SK-N-SH treated with all-trans-retinoic acid at 6 μM for 48 hours (cell line): ENCODE measurements at regions not wholly inside any gene's neighbourhood (a gene's known extent, or its start where the extent isn't known, plus 50 kb on each side); places are given as distances from the start of the nearest gene placed in this dataset.

Experiments
- ATAC-seq: fragments of 200-7000 bp; cut with Tn5 transposase; 3 replicates; pipeline ENCODE4 v1.9.1; 2020; ENCODE audit warnings: mild to moderate bottlenecking, moderate library complexity
- ARNTL ChIP-seq: fragments of 450-650 bp; formaldehyde crosslinking; IDR thresholded peaks from 2 replicates; pipeline ENCODE4 v1.5.0; 2020; ENCODE audit warnings: low read depth, mild to moderate bottlenecking, moderate library complexity, borderline replicate concordance
- BACH2 ChIP-seq: fragments of 250-450 bp; sonication (Bioruptor Pico); IDR thresholded peaks from 2 replicates; pipeline ENCODE4 v1.9.0; 2021; ENCODE audit warnings: mild to moderate bottlenecking, borderline replicate concordance
- CREB5 ChIP-seq: fragments of 250-450 bp; sonication (Bioruptor Pico); IDR thresholded peaks from 2 replicates; pipeline ENCODE4 v1.5.1; 2020; ENCODE audit warnings: low read depth, mild to moderate bottlenecking, moderate library complexity
- CSDC2 ChIP-seq: fragments of 250-450 bp; sonication (Bioruptor Pico); IDR thresholded peaks from 2 replicates; pipeline ENCODE4 v1.5.0; 2020; ENCODE audit warnings: mild to moderate bottlenecking, moderate library complexity
- ESRRG ChIP-seq: fragments of 250-450 bp; sonication (Bioruptor Pico); IDR thresholded peaks from 2 replicates; pipeline ENCODE4 v1.6.1; 2021; ENCODE audit warnings: mild to moderate bottlenecking
- GLIS3 ChIP-seq: fragments of 250-450 bp; sonication (Bioruptor Pico); IDR thresholded peaks from 2 replicates; pipeline ENCODE4 v1.5.0; 2020; ENCODE audit warnings: mild to moderate bottlenecking, moderate library complexity
- ISL1 ChIP-seq: fragments of 250-450 bp; sonication (Bioruptor Pico); IDR thresholded peaks from 2 replicates; pipeline ENCODE4 v2.1.2; 2022; ENCODE audit warnings: mild to moderate bottlenecking, moderate library complexity
- OSR1 ChIP-seq: fragments of 250-450 bp; sonication (Bioruptor Pico); IDR thresholded peaks from 2 replicates; pipeline ENCODE4 v1.8.0; 2022; ENCODE audit warnings: moderate library complexity, mild to moderate bottlenecking, inconsistent platforms
- PPARA ChIP-seq: fragments of 250-450 bp; sonication (Bioruptor Pico); IDR thresholded peaks from 2 replicates; pipeline ENCODE4 v1.5.0; 2020; ENCODE audit warnings: mild to moderate bottlenecking, borderline replicate concordance
- RARB ChIP-seq: fragments of 250-450 bp; sonication (Bioruptor Pico); IDR thresholded peaks from 2 replicates; pipeline ENCODE4 v1.8.0; 2021; ENCODE audit warnings: mild to moderate bottlenecking, moderate library complexity
- SNAI2 ChIP-seq: fragments of 250-450 bp; sonication (Bioruptor Pico); IDR thresholded peaks from 2 replicates; pipeline ENCODE4 v1.5.0; 2020; ENCODE audit warnings: mild to moderate bottlenecking, moderate library complexity
- TCF4 ChIP-seq: fragments of 250-450 bp; sonication (Bioruptor Pico); IDR thresholded peaks from 2 replicates; pipeline ENCODE4 v1.8.0; 2021; ENCODE audit warnings: mild to moderate bottlenecking, moderate library complexity, borderline replicate concordance
- TOX ChIP-seq: fragments of 250-450 bp; sonication (Bioruptor Pico); IDR thresholded peaks from 2 replicates; pipeline ENCODE4 v1.8.0; 2021; ENCODE audit warnings: mild to moderate bottlenecking, moderate library complexity, borderline replicate concordance
- ZC3H10 ChIP-seq: fragments of 250-450 bp; sonication (Bioruptor Pico); IDR thresholded peaks from 2 replicates; pipeline ENCODE4 v1.5.1; 2021; ENCODE audit warnings: mild to moderate bottlenecking, moderate library complexity
- ZFP3 ChIP-seq: fragments of 250-450 bp; sonication (Bioruptor Pico); IDR thresholded peaks from 2 replicates; pipeline ENCODE4 v1.5.0; 2020; ENCODE audit warnings: mild to moderate bottlenecking, moderate library complexity
- ZFP30 ChIP-seq: fragments of 450-650 bp; formaldehyde crosslinking; IDR thresholded peaks from 2 replicates; pipeline ENCODE4 v1.5.0; 2022; ENCODE audit warnings: mild to moderate bottlenecking, moderate library complexity
- ZNF565 ChIP-seq: fragments of 450-650 bp; formaldehyde crosslinking; conservative IDR thresholded peaks from 2 replicates; pipeline ENCODE4 v1.5.0; 2020; ENCODE audit warnings: low read depth, mild to moderate bottlenecking, moderate library complexity
- ZNF70 ChIP-seq: fragments of 450-650 bp; formaldehyde crosslinking; IDR thresholded peaks from 2 replicates; pipeline ENCODE4 v1.5.0; 2020; ENCODE audit warnings: mild to moderate bottlenecking, moderate library complexity
- ZNF8 ChIP-seq: fragments of 450-650 bp; formaldehyde crosslinking; IDR thresholded peaks from 2 replicates; pipeline ENCODE4 v1.5.0; 2020; ENCODE audit warnings: mild to moderate bottlenecking, moderate library complexity
- TF ChIP-seq, protein P1 (sequence below): fragments of 250-450 bp; sonication (Bioruptor Pico); IDR thresholded peaks from 2 replicates; pipeline ENCODE4 v1.5.0; 2020; ENCODE audit warnings: mild to moderate bottlenecking, moderate library complexity
- TF ChIP-seq, protein P2 (sequence below): fragments of 250-450 bp; sonication (Bioruptor Pico); IDR thresholded peaks from 2 replicates; pipeline ENCODE4 v1.8.0; 2020; ENCODE audit warnings: mild to moderate bottlenecking, moderate library complexity, borderline replicate concordance
- TF ChIP-seq, protein P3 (sequence below): fragments of 250-450 bp; sonication (Bioruptor Pico); IDR thresholded peaks from 2 replicates; pipeline ENCODE4 v1.8.0; 2021; ENCODE audit warnings: low read depth, mild to moderate bottlenecking, moderate library complexity, borderline replicate concordance

DNA sequence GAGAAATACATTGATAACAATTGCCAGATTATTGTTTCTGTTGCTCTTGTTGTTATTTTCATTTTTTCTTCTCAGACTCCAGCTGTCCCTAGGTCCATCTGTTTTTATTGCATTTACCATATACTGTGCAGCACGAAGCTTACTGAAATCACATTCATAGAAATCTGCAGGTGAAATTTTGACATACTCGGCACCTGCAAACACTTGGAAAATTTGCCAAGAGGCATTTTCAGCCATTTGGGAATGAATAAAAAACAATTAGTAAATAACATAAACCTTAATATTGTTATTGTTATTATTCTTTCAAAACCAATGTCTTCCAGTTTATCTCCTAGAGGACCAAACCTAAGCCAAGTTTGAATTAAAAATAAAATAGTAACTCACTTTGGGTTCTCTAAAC lies 2357.2 kb downstream of the LRRC4C start:
- TF ChIP-seq RARB (CRISPR knock-in tag) (no peak), ARNTL (no peak)
- ATAC-seq, result no peak

DNA sequence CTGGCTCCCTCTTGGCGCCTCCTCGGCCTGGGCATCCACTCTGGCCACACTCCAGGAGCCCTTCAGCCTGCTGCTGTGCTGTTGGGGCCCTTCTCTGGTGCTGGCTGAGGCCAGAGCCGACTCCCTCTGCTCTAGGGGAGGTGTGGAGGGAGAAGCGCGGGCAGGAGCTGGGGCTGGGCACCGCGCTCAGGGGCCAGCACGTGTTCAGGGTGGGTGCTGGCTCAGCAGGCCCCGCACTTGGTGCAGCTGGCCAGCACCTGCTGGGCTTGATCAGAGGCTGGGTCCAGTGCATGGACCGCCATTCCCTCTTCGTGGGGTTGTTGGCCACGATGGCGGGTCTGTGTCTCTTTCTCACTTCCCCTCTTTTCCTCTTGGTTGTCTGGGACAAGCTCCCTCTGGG lies 2381.0 kb downstream of the LRRC4C start:
- TF ChIP-seq SNAI2 (CRISPR knock-in tag) (no peak), ESRRG (no peak), TCF4 (CRISPR knock-in tag) (no peak), ZFP3 (CRISPR knock-in tag) (no peak), ZNF70 (CRISPR knock-in tag) (no peak), CSDC2 (CRISPR knock-in tag) (no peak), ISL1 (CRISPR knock-in tag) (no peak), BACH2 (CRISPR knock-in tag) (no peak), ZNF565 (CRISPR knock-in tag) (no peak), ZNF8 (CRISPR knock-in tag) (no peak), ZFP30 (CRISPR knock-in tag) (no peak), OSR1 (CRISPR knock-in tag) (no peak)
- TF ChIP-seq, protein P1, sequence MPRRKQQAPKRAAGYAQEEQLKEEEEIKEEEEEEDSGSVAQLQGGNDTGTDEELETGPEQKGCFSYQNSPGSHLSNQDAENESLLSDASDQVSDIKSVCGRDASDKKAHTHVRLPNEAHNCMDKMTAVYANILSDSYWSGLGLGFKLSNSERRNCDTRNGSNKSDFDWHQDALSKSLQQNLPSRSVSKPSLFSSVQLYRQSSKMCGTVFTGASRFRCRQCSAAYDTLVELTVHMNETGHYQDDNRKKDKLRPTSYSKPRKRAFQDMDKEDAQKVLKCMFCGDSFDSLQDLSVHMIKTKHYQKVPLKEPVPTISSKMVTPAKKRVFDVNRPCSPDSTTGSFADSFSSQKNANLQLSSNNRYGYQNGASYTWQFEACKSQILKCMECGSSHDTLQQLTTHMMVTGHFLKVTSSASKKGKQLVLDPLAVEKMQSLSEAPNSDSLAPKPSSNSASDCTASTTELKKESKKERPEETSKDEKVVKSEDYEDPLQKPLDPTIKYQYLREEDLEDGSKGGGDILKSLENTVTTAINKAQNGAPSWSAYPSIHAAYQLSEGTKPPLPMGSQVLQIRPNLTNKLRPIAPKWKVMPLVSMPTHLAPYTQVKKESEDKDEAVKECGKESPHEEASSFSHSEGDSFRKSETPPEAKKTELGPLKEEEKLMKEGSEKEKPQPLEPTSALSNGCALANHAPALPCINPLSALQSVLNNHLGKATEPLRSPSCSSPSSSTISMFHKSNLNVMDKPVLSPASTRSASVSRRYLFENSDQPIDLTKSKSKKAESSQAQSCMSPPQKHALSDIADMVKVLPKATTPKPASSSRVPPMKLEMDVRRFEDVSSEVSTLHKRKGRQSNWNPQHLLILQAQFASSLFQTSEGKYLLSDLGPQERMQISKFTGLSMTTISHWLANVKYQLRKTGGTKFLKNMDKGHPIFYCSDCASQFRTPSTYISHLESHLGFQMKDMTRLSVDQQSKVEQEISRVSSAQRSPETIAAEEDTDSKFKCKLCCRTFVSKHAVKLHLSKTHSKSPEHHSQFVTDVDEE, result no peak
- TF ChIP-seq, protein P2, sequence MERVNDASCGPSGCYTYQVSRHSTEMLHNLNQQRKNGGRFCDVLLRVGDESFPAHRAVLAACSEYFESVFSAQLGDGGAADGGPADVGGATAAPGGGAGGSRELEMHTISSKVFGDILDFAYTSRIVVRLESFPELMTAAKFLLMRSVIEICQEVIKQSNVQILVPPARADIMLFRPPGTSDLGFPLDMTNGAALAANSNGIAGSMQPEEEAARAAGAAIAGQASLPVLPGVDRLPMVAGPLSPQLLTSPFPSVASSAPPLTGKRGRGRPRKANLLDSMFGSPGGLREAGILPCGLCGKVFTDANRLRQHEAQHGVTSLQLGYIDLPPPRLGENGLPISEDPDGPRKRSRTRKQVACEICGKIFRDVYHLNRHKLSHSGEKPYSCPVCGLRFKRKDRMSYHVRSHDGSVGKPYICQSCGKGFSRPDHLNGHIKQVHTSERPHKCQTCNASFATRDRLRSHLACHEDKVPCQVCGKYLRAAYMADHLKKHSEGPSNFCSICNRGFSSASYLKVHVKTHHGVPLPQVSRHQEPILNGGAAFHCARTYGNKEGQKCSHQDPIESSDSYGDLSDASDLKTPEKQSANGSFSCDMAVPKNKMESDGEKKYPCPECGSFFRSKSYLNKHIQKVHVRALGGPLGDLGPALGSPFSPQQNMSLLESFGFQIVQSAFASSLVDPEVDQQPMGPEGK (CRISPR knock-in tag), result no peak
- ATAC-seq, result no peak

- TF ChIP-seq BACH2 (CRISPR knock-in tag) (no peak), TOX (CRISPR knock-in tag) (no peak), ZC3H10 (CRISPR knock-in tag) (no peak), ZFP3 (CRISPR knock-in tag) (no peak), OSR1 (CRISPR knock-in tag) (no peak), RARB (CRISPR knock-in tag) (no peak)
- TF ChIP-seq, protein P2 (CRISPR knock-in tag), result no peak
- TF ChIP-seq, all 23 proteins: peak for 0
- no peak for ATAC-seq
These were observed 2421.8 kb downstream of the LRRC4C start for GRCh38 chr11:39037611-39038010.

GRCh38 chr11:39036021-39036420 lies 2423.4 kb downstream of the LRRC4C start:
- ATAC-seq, result no peak
- no peak for TF ChIP-seq ZNF70 (CRISPR knock-in tag)
- no peak for TF ChIP-seq SNAI2 (CRISPR knock-in tag)
- TF ChIP-seq PPARA (CRISPR knock-in tag), result no peak
- TF ChIP-seq, all 23 proteins: peak for 0

GRCh38 chr11:39021539-39021938 lies 2423.5 kb upstream of the RAG2 start:
- no peak for ATAC-seq
- TF ChIP-seq BACH2 (CRISPR knock-in tag) (no peak), ARNTL (no peak), GLIS3 (CRISPR knock-in tag) (no peak), TOX (CRISPR knock-in tag) (no peak), RARB (CRISPR knock-in tag) (no peak), OSR1 (CRISPR knock-in tag) (no peak), PPARA (CRISPR knock-in tag) (no peak), ZFP30 (CRISPR knock-in tag) (no peak), CREB5 (no peak), SNAI2 (CRISPR knock-in tag) (no peak)
- TF ChIP-seq, protein P2 (CRISPR knock-in tag), result no peak
- TF ChIP-seq, protein P3, sequence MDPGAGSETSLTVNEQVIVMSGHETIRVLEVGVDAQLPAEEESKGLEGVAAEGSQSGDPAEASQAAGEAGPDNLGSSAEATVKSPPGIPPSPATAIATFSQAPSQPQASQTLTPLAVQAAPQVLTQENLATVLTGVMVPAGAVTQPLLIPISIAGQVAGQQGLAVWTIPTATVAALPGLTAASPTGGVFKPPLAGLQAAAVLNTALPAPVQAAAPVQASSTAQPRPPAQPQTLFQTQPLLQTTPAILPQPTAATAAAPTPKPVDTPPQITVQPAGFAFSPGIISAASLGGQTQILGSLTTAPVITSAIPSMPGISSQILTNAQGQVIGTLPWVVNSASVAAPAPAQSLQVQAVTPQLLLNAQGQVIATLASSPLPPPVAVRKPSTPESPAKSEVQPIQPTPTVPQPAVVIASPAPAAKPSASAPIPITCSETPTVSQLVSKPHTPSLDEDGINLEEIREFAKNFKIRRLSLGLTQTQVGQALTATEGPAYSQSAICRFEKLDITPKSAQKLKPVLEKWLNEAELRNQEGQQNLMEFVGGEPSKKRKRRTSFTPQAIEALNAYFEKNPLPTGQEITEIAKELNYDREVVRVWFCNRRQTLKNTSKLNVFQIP, result no peak
